GM12878 (cell line): ENCODE measurements at regions not wholly inside any gene's neighbourhood (a gene's known extent, or its start where the extent isn't known, plus 50 kb on each side); places are given as distances from the start of the nearest gene placed in this dataset.

Source experiments
- ATAC-seq: fragments of 200-7000 bp; cut with Tn5 transposase; 3 replicates; pipeline ENCODE4 v1.9.1; 2020; ENCODE audit warnings: mild to moderate bottlenecking, moderate library complexity
- BruUV-seq: library from RNA; stranded (reverse); fragments of 400-500 nt; replicated peaks from 2 replicates; lab custom pipeline; 2021; lab: Mats Ljungman, UMichigan
- CTCF ChIA-PET: fragments of 300-600 bp; sonication (Branson Sonifier 250); formaldehyde crosslinking; extraction: SDS; loops from one replicate; lab custom pipeline; 2021; ENCODE audit warnings: inconsistent platforms; lab: Yijun Ruan, JAX
- POLR2A ChIA-PET: fragments of 350-600 bp; formaldehyde crosslinking; extraction: SDS; loops from one replicate; lab custom pipeline; 2021; ENCODE audit warnings: inconsistent platforms; lab: Charles Lee
- RAD21 ChIA-PET: fragments of 300-600 bp; sonication (Branson Sonifier 250); formaldehyde crosslinking; loops from one replicate; lab custom pipeline; 2023; ENCODE audit warnings: antibody characterized with exemption; ENCODE audit not compliant: unreplicated experiment; lab: Charles Lee
- SMC1A ChIA-PET: fragments of 300-600 bp; sonication (Branson Sonifier 250); formaldehyde crosslinking; loops from one replicate; lab custom pipeline; 2023; ENCODE audit not compliant: unreplicated experiment, uncharacterized antibody; lab: Charles Lee
- DNase-seq: peaks from one replicate; pipeline ENCODE4 v3.0.0-alpha.2; 2011; ENCODE audit warnings: low read depth, low spot score
- FAIRE-seq: peaks from 3 replicates; lab custom pipeline; 2011; peaks lifted over from hg19 to GRCh38; lab: Jason Lieb, UNC
- H2AFZ ChIP-seq: 2 replicates; pipeline ENCODE4 v1.6.0; 2011; ENCODE audit warnings: low read depth, low read length, control low read depth; ENCODE audit not compliant: control insufficient read depth
- H3K27ac ChIP-seq: 2 replicates; pipeline ENCODE4 v1.5.1; 2011; ENCODE audit warnings: control low read depth; ENCODE audit not compliant: control insufficient read depth, insufficient read depth
- H3K27me3 ChIP-seq, 2 experiments: replicated peaks in 1 of 2; 2 replicates each; pipeline versions ENCODE4 v1.6.0 to v1.6.1; 2011; ENCODE audit warnings: low read length in 1 of 2; ENCODE audit not compliant: control insufficient read depth in 2 of 2, insufficient read depth in 2 of 2
- H3K36me3 ChIP-seq, 2 experiments: 2 replicates each; pipeline ENCODE4 v1.5.1; 2011; ENCODE audit warnings: low read length in 1 of 2; ENCODE audit not compliant: control insufficient read depth in 2 of 2, insufficient read depth in 2 of 2
- H3K4me1 ChIP-seq: 2 replicates; pipeline ENCODE4 v1.6.1; 2011; ENCODE audit warnings: mild to moderate bottlenecking, low read length, moderate library complexity, mixed read lengths; ENCODE audit not compliant: control insufficient read depth, insufficient read depth
- H3K4me2 ChIP-seq: 2 replicates; pipeline ENCODE4 v1.6.0; 2011; ENCODE audit warnings: control low read depth; ENCODE audit not compliant: control insufficient read depth, insufficient read depth
- H3K4me3 ChIP-seq: fragments of 200-600 bp; sonication (generic); 2 replicates; pipeline ENCODE4 v1.5.1; 2016
- H3K79me2 ChIP-seq: 2 replicates; pipeline ENCODE4 v1.6.0; 2011; ENCODE audit warnings: low read length; ENCODE audit not compliant: control insufficient read depth, insufficient read depth
- H3K9ac ChIP-seq: 2 replicates; pipeline ENCODE4 v1.8.0; 2011; ENCODE audit warnings: low read length, control low read depth, mixed read lengths; ENCODE audit not compliant: control insufficient read depth, insufficient read depth
- H3K9me3 ChIP-seq: replicated peaks from 3 replicates; pipeline ENCODE4 v1.5.1; 2011; ENCODE audit warnings: mild to moderate bottlenecking, low read length; ENCODE audit not compliant: control insufficient read depth, insufficient read depth
- H4K20me1 ChIP-seq: 2 replicates; pipeline ENCODE4 v1.6.0; 2011; ENCODE audit not compliant: control insufficient read depth, insufficient read depth
- ASH2L ChIP-seq: fragments of 300-600, 200-600 bp; sonication (generic); IDR thresholded peaks from 2 replicates; pipeline ENCODE4 v1.6.1; 2017; ENCODE audit warnings: low read depth, mild to moderate bottlenecking, borderline replicate concordance
- CHD4 ChIP-seq: fragments of 200-600 bp; sonication (generic); IDR thresholded peaks from 2 replicates; pipeline ENCODE4 v1.6.1; 2016; ENCODE audit warnings: mild to moderate bottlenecking
- FOXK2 ChIP-seq: fragments of 450-650 bp; IDR thresholded peaks from 2 replicates; pipeline ENCODE4 v1.6.1; 2017; ENCODE audit warnings: mild to moderate bottlenecking, moderate library complexity
- GABPA ChIP-seq: IDR thresholded peaks from 2 replicates; pipeline ENCODE4 v1.6.1; 2014; ENCODE audit warnings: antibody characterized with exemption, low read depth, mild to moderate bottlenecking, inconsistent platforms
- HDGF ChIP-seq: fragments of 450-650 bp; IDR thresholded peaks from 2 replicates; pipeline ENCODE4 v1.6.1; 2016; ENCODE audit warnings: antibody characterized with exemption
- MTA2 ChIP-seq: fragments of 450-650 bp; IDR thresholded peaks from 2 replicates; pipeline ENCODE4 v1.6.1; 2016; ENCODE audit warnings: low read depth, mild to moderate bottlenecking, moderate library complexity
- PAX5 ChIP-seq: IDR thresholded peaks from 2 replicates; pipeline ENCODE4 v1.6.1; 2011; ENCODE audit warnings: low read depth, low read length, borderline replicate concordance
- POLR2AphosphoS2 ChIP-seq: IDR thresholded peaks from 2 replicates; pipeline ENCODE4 v1.6.1; 2011; ENCODE audit warnings: low read depth, mild to moderate bottlenecking, low read length, improper control_type of control experiment, moderate library complexity
- POU2F2 ChIP-seq: IDR thresholded peaks from 3 replicates; pipeline ENCODE4 v1.6.1; 2011; ENCODE audit warnings: low read depth, mild to moderate bottlenecking, low read length, borderline replicate concordance
- RCOR1 ChIP-seq: conservative IDR thresholded peaks from 2 replicates; pipeline ENCODE4 v1.6.1; 2012; ENCODE audit warnings: low read depth, low read length, improper control_type of control experiment
- TARDBP ChIP-seq: IDR thresholded peaks from 2 replicates; pipeline ENCODE4 v1.6.1; 2016; ENCODE audit warnings: borderline replicate concordance
- WGBS: methylation state at CpG from one replicate; pipeline ENCODE4 v1.1.6; 2016; ENCODE audit warnings: low lambda C conversion rate; ENCODE audit not compliant: insufficient replicate concordance, insufficient coverage; ENCODE audit errors: missing lambda C conversion rate; 5-methylcytosine and 5-hydroxymethylcytosine counted together
- in situ Hi-C: fragments of 300-500 bp; cut with MboI; formaldehyde crosslinking; loops from 9 replicates; pipeline ENCODE4 v1.14.3; 2018; ENCODE audit warnings: mixed read lengths
- intact Hi-C: fragments of 100-400 bp; cut with micrococcal nuclease; formaldehyde crosslinking; loops from one replicate; pipeline ENCODE4 v1.14.2; 2022; ENCODE audit not compliant: unreplicated experiment
- TF ChIP-seq, protein P1 (sequence below): IDR thresholded peaks from 2 replicates; pipeline ENCODE4 v1.6.1; 2012; ENCODE audit warnings: low read depth, low read length, improper control_type of control experiment
- TF ChIP-seq, protein P2 (sequence below): fragments of 450-650 bp; formaldehyde crosslinking; IDR thresholded peaks from 2 replicates; pipeline ENCODE4 v1.4.0; 2020; ENCODE audit warnings: mild to moderate bottlenecking, moderate library complexity
- TF ChIP-seq, protein P3 (sequence below): fragments of 450-650 bp; IDR thresholded peaks from 2 replicates; pipeline ENCODE4 v1.6.1; 2017; ENCODE audit warnings: antibody characterized with exemption, mild to moderate bottlenecking, moderate library complexity
- TF ChIP-seq, protein P4 (sequence below): fragments of 450-650 bp; IDR thresholded peaks from 2 replicates; pipeline ENCODE4 v1.6.1; 2017; ENCODE audit warnings: borderline replicate concordance

DNA sequence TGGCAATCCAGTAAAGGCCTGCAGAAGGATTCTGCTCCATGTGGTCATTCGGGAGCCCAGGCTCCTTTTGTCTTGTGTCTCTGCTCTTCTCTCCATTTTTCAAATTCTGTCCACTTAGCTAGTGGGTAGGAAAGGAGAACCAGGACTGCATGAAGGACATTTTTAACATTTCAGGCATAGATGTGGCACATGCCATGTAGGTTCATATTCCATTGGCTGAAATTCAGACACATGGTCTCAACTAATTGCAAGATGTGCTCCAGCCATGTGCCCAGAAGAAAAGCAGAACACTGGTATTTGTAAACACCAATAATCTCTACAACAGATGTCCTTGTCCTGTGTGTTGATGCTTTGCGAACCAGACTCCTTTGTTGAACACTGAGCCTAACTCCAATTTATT lies 85.2 kb upstream of the WLS start:
- H2AFZ ChIP-seq = no peak overlapping the region
- 2% methylated on average over 2 of the region's 2 CpGs for WGBS
- no peak for DNase-seq
- H3K4me3 ChIP-seq = no peak overlapping the region
- ATAC-seq = no peak
- no peak for FAIRE-seq
- no peaks in the 10 kb centered on the region for H3K9me3 ChIP-seq
- H3K9ac ChIP-seq = no peak overlapping the region
- TF ChIP-seq MTA2 (no peak), CHD4 (no peak), TARDBP (no peak), POLR2AphosphoS2 (no peak), GABPA (no peak), ASH2L (no peak), FOXK2 (no peak), POU2F2 (no peak), HDGF (no peak), PAX5 (no peak), RCOR1 (no peak)
- TF ChIP-seq, protein P1, sequence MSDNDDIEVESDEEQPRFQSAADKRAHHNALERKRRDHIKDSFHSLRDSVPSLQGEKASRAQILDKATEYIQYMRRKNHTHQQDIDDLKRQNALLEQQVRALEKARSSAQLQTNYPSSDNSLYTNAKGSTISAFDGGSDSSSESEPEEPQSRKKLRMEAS = no peak
- TF ChIP-seq, protein P2, sequence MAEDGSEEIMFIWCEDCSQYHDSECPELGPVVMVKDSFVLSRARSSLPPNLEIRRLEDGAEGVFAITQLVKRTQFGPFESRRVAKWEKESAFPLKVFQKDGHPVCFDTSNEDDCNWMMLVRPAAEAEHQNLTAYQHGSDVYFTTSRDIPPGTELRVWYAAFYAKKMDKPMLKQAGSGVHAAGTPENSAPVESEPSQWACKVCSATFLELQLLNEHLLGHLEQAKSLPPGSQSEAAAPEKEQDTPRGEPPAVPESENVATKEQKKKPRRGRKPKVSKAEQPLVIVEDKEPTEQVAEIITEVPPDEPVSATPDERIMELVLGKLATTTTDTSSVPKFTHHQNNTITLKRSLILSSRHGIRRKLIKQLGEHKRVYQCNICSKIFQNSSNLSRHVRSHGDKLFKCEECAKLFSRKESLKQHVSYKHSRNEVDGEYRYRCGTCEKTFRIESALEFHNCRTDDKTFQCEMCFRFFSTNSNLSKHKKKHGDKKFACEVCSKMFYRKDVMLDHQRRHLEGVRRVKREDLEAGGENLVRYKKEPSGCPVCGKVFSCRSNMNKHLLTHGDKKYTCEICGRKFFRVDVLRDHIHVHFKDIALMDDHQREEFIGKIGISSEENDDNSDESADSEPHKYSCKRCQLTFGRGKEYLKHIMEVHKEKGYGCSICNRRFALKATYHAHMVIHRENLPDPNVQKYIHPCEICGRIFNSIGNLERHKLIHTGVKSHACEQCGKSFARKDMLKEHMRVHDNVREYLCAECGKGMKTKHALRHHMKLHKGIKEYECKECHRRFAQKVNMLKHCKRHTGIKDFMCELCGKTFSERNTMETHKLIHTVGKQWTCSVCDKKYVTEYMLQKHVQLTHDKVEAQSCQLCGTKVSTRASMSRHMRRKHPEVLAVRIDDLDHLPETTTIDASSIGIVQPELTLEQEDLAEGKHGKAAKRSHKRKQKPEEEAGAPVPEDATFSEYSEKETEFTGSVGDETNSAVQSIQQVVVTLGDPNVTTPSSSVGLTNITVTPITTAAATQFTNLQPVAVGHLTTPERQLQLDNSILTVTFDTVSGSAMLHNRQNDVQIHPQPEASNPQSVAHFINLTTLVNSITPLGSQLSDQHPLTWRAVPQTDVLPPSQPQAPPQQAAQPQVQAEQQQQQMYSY (CRISPR knock-in tag) = no peak
- TF ChIP-seq, protein P3, sequence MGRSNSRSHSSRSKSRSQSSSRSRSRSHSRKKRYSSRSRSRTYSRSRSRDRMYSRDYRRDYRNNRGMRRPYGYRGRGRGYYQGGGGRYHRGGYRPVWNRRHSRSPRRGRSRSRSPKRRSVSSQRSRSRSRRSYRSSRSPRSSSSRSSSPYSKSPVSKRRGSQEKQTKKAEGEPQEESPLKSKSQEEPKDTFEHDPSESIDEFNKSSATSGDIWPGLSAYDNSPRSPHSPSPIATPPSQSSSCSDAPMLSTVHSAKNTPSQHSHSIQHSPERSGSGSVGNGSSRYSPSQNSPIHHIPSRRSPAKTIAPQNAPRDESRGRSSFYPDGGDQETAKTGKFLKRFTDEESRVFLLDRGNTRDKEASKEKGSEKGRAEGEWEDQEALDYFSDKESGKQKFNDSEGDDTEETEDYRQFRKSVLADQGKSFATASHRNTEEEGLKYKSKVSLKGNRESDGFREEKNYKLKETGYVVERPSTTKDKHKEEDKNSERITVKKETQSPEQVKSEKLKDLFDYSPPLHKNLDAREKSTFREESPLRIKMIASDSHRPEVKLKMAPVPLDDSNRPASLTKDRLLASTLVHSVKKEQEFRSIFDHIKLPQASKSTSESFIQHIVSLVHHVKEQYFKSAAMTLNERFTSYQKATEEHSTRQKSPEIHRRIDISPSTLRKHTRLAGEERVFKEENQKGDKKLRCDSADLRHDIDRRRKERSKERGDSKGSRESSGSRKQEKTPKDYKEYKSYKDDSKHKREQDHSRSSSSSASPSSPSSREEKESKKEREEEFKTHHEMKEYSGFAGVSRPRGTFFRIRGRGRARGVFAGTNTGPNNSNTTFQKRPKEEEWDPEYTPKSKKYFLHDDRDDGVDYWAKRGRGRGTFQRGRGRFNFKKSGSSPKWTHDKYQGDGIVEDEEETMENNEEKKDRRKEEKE = no peak
- TF ChIP-seq, protein P4, sequence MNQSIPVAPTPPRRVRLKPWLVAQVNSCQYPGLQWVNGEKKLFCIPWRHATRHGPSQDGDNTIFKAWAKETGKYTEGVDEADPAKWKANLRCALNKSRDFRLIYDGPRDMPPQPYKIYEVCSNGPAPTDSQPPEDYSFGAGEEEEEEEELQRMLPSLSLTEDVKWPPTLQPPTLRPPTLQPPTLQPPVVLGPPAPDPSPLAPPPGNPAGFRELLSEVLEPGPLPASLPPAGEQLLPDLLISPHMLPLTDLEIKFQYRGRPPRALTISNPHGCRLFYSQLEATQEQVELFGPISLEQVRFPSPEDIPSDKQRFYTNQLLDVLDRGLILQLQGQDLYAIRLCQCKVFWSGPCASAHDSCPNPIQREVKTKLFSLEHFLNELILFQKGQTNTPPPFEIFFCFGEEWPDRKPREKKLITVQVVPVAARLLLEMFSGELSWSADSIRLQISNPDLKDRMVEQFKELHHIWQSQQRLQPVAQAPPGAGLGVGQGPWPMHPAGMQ = no peak
- TF ChIP-seq, all 136 proteins: peak for 0
- Histone ChIP-seq H3K4me2 (no peak overlapping the region), H3K36me3 (no peaks in the 10 kb centered on the region), H3K27me3 (no peaks in the 10 kb centered on the region), H4K20me1 (no peaks in the 10 kb centered on the region), H3K4me1 (no peaks in the 10 kb centered on the region), H3K27ac (no peak overlapping the region), H3K79me2 (no peaks in the 10 kb centered on the region)
- ChIA-PET RAD21 (no interaction called here), POLR2A (interaction anchor here (0.7 kb wide), 1 partner anchor 306 kb away, joined by 7 read pairs; no protein-coding TSS in a partner anchor), CTCF (no interaction called here), SMC1A (no interaction called here)
- no TSS peak for BruUV-seq
- intact Hi-C loops = no loop called here
- in situ Hi-C loops = no loop called here
